Central memory CD8-positive, alpha-beta T cell (primary cell): ENCODE measurements at regions not wholly inside any gene's neighbourhood (a gene's known extent, or its start where the extent isn't known, plus 50 kb on each side); places are given as distances from the start of the nearest gene placed in this dataset.

Experiments used
- ATAC-seq: fragments of 150-1000 bp; cut with Tn5 transposase; replicated peaks from 2 replicates; pipeline ENCODE4 v1.10.0; 2022; ENCODE audit warnings: mild to moderate bottlenecking, moderate FRiP score, moderate number of reproducible peaks; ENCODE audit not compliant: poor library complexity, severe bottlenecking; ENCODE audit errors: extremely low read depth
- DNase-seq, 2 donors: peaks; one replicate each; pipeline ENCODE4 v3.0.0; 2021; ENCODE audit warnings: low spot score in 2 of 2
- H3K27ac Mint-ChIP-seq: one replicate; pipeline ENCODE4 v1.8.0; 2022; ENCODE audit warnings: low read depth, mild to moderate bottlenecking, moderate library complexity, mixed read lengths
- H3K27me3 Mint-ChIP-seq: one replicate; pipeline ENCODE4 v1.8.0; 2022; ENCODE audit warnings: mixed read lengths
- H3K36me3 Mint-ChIP-seq: one replicate; pipeline ENCODE4 v1.8.0; 2022; ENCODE audit warnings: mild to moderate bottlenecking, moderate library complexity, mixed read lengths; ENCODE audit not compliant: insufficient read depth
- H3K4me1 Mint-ChIP-seq: one replicate; pipeline ENCODE4 v1.8.0; 2022; ENCODE audit warnings: mixed read lengths
- H3K4me3 Mint-ChIP-seq: one replicate; pipeline ENCODE4 v1.8.0; 2022; ENCODE audit warnings: mild to moderate bottlenecking, moderate library complexity, mixed read lengths
- H3K9me3 Mint-ChIP-seq: one replicate; pipeline ENCODE4 v1.8.0; 2022; ENCODE audit warnings: mixed read lengths

GRCh38 chr12:74719447-74719846 lies 181.8 kb downstream of the ATXN7L3B start:
- no peaks in the 10 kb centered on the region for H3K4me1 Mint-ChIP-seq
- ATAC-seq (no peak), DNase-seq (no peak)
- H3K4me3 Mint-ChIP-seq, result no peak overlapping the region
- no peaks in the 10 kb centered on the region for H3K27me3 Mint-ChIP-seq
- no peak overlapping the region for H3K27ac Mint-ChIP-seq
- H3K9me3 Mint-ChIP-seq, result peaks cover 5% of the 10 kb centered on the region
- no peaks in the 10 kb centered on the region for H3K36me3 Mint-ChIP-seq

GRCh38 chr12:74722709-74723108 lies 185.1 kb downstream of the ATXN7L3B start:
- Mint-ChIP-seq H3K27ac (no peak overlapping the region), H3K9me3 (no peaks in the 10 kb centered on the region), H3K4me1 (no peaks in the 10 kb centered on the region), H3K4me3 (no peak overlapping the region), H3K36me3 (no peaks in the 10 kb centered on the region), H3K27me3 (no peaks in the 10 kb centered on the region)
- DNase-seq (no peak), ATAC-seq (no peak)

- DNase-seq, result no peak
These were observed 187.5 kb downstream of the ATXN7L3B start for GRCh38 chr12:74725154-74725553.

DNA sequence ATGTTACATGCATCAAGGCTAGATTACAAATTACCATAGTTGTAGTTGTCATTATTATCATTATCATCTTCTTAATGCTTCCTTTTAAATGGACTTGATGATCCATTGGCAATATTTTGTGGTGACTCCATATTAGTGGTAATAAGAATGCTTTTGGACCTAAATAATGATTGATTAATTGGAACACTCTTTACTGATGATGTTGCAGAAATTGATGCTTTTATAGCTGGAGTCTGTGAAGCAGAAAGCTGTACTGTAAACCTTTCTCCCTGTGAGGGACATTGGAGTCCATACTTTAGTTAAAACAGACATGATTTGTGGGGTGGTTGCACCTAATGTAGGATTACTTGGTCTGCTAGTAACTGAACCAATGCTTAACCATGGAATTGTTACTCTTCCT lies 190.4 kb downstream of the ATXN7L3B start:
- Mint-ChIP-seq H3K4me1 (no peaks in the 10 kb centered on the region), H3K4me3 (no peak overlapping the region), H3K27me3 (no peaks in the 10 kb centered on the region), H3K27ac (no peak overlapping the region), H3K9me3 (no peaks in the 10 kb centered on the region), H3K36me3 (no peaks in the 10 kb centered on the region)
- ATAC-seq (no peak), DNase-seq (no peak)

More at GRCh38 chr12:74725154-74725553, 187.5 kb downstream of the ATXN7L3B start:
- ATAC-seq, result no peak
- no peaks in the 10 kb centered on the region for H3K9me3 Mint-ChIP-seq
- H3K36me3 Mint-ChIP-seq, result no peaks in the 10 kb centered on the region
- no peak overlapping the region for H3K4me3 Mint-ChIP-seq
- H3K27ac Mint-ChIP-seq, result no peak overlapping the region
- H3K27me3 Mint-ChIP-seq, result no peaks in the 10 kb centered on the region
- H3K4me1 Mint-ChIP-seq, result no peaks in the 10 kb centered on the region

DNA sequence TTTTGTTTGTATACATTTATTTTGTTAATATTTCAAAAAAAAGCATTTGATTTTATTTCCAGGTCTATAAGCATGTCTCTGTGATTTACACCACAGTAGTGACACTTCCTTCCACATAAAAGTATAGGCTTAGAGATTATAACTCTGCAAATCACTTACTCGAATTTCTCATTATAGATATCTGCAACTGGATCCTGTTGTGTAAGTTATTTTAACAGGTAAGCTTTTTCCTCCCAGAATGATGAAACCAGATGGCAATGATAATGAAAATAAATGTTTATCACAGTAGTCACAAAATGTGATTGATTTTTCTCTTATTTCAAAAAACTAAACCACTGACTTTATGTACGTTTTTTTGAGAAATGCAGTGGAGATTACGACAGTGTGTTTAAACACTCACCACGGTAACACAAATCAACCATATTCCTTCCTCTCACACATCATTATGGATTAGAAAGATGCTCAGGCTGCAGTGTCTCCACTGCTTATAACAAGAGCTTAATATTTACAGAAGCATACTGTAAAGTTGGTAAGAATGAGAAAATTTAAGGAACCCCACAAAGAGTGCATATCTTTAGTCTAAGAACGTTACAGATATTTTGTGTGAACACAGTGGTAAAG lies 194.6 kb downstream of the ATXN7L3B start:
- no peak overlapping the region for H3K4me3 Mint-ChIP-seq
- H3K4me1 Mint-ChIP-seq, result no peaks in the 10 kb centered on the region
- ATAC-seq (no peak), DNase-seq (no peak)
- peaks cover 5% of the 10 kb centered on the region for H3K9me3 Mint-ChIP-seq
- H3K27ac Mint-ChIP-seq, result no peak overlapping the region
- no peaks in the 10 kb centered on the region for H3K36me3 Mint-ChIP-seq
- H3K27me3 Mint-ChIP-seq, result no peaks in the 10 kb centered on the region

DNA sequence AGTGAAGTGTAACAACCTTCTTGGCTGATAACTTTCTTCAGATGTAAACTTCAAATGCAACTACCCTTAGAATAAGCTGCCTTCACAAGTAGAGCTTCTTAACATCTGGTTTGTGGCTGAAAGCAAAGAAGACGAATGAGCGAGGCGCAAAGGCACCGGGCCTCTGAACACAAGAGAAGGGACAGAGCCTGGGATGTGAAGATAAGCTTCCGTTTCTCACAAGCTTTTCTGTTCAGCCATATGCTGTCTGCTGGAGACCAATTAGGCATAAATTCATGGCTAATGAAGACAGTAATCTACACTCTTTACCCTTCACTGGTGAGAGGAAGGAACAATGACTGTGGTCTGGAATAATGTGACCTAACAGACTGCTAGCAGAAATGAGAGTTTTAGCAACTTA lies 195.2 kb downstream of the ATXN7L3B start:
- no peaks in the 10 kb centered on the region for H3K27me3 Mint-ChIP-seq
- H3K27ac Mint-ChIP-seq, result no peak overlapping the region
- peaks cover 5% of the 10 kb centered on the region for H3K9me3 Mint-ChIP-seq
- no peaks in the 10 kb centered on the region for H3K4me1 Mint-ChIP-seq
- ATAC-seq (no peak), DNase-seq (no peak)
- H3K36me3 Mint-ChIP-seq, result no peaks in the 10 kb centered on the region
- no peak overlapping the region for H3K4me3 Mint-ChIP-seq

- Mint-ChIP-seq H3K36me3 (no peaks in the 10 kb centered on the region), H3K4me1 (no peaks in the 10 kb centered on the region), H3K9me3 (no peaks in the 10 kb centered on the region), H3K4me3 (no peak overlapping the region), H3K27me3 (no peaks in the 10 kb centered on the region), H3K27ac (no peak overlapping the region)
- no peak for DNase-seq
- ATAC-seq, result no peak
These were observed 203.5 kb downstream of the ATXN7L3B start for GRCh38 chr12:74741112-74741511.

GRCh38 chr12:74747305-74747704 lies 209.7 kb downstream of the ATXN7L3B start:
- no peak overlapping the region for H3K27ac Mint-ChIP-seq
- DNase-seq (no peak), ATAC-seq (no peak)
- no peak overlapping the region for H3K4me3 Mint-ChIP-seq
- H3K36me3 Mint-ChIP-seq, result no peaks in the 10 kb centered on the region
- no peaks in the 10 kb centered on the region for H3K4me1 Mint-ChIP-seq
- no peaks in the 10 kb centered on the region for H3K27me3 Mint-ChIP-seq
- H3K9me3 Mint-ChIP-seq, result no peaks in the 10 kb centered on the region

DNA sequence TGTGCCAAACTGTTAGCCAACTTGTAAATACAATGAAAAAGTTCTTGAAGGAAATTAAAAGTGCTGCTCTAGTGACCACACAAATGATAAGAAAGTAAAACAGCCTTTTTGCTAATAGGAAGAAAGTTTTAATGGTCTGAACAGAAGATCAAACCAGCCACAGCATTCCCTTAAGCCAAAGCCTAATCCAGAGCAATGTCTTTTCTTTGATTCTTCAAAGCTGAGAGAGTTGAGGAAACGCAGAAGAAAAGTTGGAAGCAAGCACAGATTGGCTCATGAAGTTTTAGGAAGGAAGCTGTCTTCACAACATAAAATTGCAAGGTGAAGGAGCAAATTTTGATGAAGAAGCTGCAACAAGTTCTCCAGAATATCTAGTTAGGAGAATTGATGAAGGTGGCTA lies 213.8 kb downstream of the ATXN7L3B start:
- Mint-ChIP-seq H3K4me3 (no peak overlapping the region), H3K27me3 (no peaks in the 10 kb centered on the region), H3K4me1 (no peaks in the 10 kb centered on the region), H3K36me3 (no peaks in the 10 kb centered on the region), H3K9me3 (no peaks in the 10 kb centered on the region), H3K27ac (no peak overlapping the region)
- no peak for DNase-seq
- ATAC-seq, result no peak

DNA sequence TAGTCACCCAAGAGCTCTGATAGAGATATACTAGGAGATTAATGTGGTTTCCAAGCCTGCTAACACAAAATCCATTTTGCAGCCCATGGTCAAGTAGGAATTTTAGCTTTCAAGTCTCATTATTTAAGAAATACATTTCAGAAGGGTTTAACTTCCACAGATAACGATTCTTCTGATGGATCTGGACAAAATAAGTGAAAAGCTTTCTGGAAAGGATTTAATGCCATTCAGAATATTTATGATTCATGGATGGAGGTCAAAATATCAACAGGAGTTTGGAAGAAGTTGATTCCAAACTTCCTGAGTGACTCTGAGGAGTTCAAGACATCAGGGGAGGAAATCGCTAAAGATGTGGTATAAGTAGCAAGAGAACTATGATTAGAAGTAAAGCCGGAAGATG lies 214.6 kb downstream of the ATXN7L3B start:
- no peaks in the 10 kb centered on the region for H3K4me1 Mint-ChIP-seq
- H3K27ac Mint-ChIP-seq, result no peak overlapping the region
- no peaks in the 10 kb centered on the region for H3K27me3 Mint-ChIP-seq
- H3K36me3 Mint-ChIP-seq, result no peaks in the 10 kb centered on the region
- no peak for ATAC-seq
- DNase-seq, result no peak
- H3K9me3 Mint-ChIP-seq, result peaks cover 3% of the 10 kb centered on the region
- no peak overlapping the region for H3K4me3 Mint-ChIP-seq

GRCh38 chr12:74770552-74770951 lies 232.9 kb downstream of the ATXN7L3B start:
- Mint-ChIP-seq H3K27ac (no peak overlapping the region), H3K4me3 (no peak overlapping the region), H3K4me1 (no peaks in the 10 kb centered on the region), H3K36me3 (no peaks in the 10 kb centered on the region), H3K9me3 (no peaks in the 10 kb centered on the region), H3K27me3 (no peaks in the 10 kb centered on the region)
- ATAC-seq, result no peak
- DNase-seq, result no peak

GRCh38 chr12:74775276-74775675 lies 237.6 kb downstream of the ATXN7L3B start:
- Mint-ChIP-seq H3K27me3 (no peaks in the 10 kb centered on the region), H3K36me3 (no peaks in the 10 kb centered on the region), H3K9me3 (no peaks in the 10 kb centered on the region), H3K4me1 (no peaks in the 10 kb centered on the region), H3K4me3 (no peak overlapping the region), H3K27ac (no peak overlapping the region)
- DNase-seq (no peak), ATAC-seq (no peak)

DNA sequence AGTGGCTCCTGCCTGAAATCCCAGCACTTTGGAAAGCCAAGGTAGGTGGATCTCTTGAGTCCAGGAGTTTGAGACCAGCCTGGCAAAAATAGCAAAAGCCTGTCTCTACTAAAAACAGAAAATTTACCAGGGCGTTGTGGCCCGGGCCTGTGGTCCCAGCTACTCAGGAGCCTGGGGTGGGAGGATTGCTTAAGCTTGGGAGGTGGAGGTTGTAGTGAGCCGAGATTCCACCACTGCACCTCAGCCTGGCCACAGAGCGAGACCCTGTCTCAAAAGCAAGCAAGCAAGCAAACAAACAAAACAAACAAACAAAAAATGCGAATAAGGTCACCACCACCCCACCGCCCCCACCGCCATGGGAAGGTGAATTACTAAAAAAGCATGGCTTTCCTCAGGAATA lies 238.7 kb downstream of the ATXN7L3B start:
- ATAC-seq (no peak), DNase-seq (no peak)
- no peaks in the 10 kb centered on the region for H3K9me3 Mint-ChIP-seq
- H3K36me3 Mint-ChIP-seq, result no peaks in the 10 kb centered on the region
- H3K27me3 Mint-ChIP-seq, result no peaks in the 10 kb centered on the region
- H3K4me1 Mint-ChIP-seq, result no peaks in the 10 kb centered on the region
- H3K4me3 Mint-ChIP-seq, result no peak overlapping the region
- H3K27ac Mint-ChIP-seq, result no peak overlapping the region
